GM12874 (cell line): ENCODE measurements at regions not wholly inside any gene's neighbourhood (a gene's known extent, or its start where the extent isn't known, plus 50 kb on each side); places are given as distances from the start of the nearest gene placed in this dataset.

Source experiments
- TF ChIP-seq, protein P1 (sequence below): IDR thresholded peaks from 2 replicates; pipeline ENCODE4 v1.5.1; 2011; ENCODE audit warnings: low read depth, mild to moderate bottlenecking, control low read depth, low read length, moderate library complexity; ENCODE audit not compliant: insufficient read depth

DNA sequence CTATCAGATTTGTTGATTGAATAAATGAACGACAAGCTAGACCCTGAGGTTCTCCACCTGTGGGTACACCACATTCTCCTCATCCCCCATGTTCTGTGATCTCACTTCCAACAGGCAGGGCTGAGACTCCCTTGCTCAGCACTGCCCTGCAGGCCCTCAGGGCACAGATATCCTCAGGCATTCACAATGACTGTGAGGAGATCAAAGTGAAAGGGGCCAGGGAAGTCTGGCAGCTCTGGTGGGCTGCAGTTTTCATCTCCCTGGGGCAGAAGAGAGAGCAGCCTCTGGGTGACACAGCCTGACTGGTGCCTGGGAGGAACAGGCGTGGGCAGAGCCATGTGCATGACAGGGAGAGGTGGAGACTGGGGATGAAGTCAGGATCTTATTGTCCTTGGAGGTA lies 142.4 kb upstream of the C9orf72 start:
- TF ChIP-seq, protein P1, sequence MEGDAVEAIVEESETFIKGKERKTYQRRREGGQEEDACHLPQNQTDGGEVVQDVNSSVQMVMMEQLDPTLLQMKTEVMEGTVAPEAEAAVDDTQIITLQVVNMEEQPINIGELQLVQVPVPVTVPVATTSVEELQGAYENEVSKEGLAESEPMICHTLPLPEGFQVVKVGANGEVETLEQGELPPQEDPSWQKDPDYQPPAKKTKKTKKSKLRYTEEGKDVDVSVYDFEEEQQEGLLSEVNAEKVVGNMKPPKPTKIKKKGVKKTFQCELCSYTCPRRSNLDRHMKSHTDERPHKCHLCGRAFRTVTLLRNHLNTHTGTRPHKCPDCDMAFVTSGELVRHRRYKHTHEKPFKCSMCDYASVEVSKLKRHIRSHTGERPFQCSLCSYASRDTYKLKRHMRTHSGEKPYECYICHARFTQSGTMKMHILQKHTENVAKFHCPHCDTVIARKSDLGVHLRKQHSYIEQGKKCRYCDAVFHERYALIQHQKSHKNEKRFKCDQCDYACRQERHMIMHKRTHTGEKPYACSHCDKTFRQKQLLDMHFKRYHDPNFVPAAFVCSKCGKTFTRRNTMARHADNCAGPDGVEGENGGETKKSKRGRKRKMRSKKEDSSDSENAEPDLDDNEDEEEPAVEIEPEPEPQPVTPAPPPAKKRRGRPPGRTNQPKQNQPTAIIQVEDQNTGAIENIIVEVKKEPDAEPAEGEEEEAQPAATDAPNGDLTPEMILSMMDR = no peak

DNA sequence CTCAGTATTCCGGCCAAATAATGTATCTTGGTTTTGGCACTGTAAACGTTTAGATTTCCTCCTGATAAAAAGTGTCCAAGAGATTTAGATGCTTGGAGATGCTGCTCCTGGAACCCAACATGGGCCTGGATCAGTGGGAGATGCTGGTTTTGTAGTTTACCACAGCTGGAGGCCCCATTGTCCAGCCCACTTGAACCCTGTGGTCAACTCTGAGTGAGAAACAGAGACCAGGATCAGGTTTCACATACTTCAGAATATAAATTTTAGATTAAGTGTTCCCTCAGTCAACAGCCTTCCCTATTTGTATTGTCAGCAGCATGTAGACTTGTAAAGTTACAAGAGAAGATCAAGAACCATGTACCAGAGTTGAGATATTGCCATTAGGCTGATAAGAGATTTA lies 144.7 kb upstream of the C9orf72 start:
- TF ChIP-seq, protein P1 = no peak

DNA sequence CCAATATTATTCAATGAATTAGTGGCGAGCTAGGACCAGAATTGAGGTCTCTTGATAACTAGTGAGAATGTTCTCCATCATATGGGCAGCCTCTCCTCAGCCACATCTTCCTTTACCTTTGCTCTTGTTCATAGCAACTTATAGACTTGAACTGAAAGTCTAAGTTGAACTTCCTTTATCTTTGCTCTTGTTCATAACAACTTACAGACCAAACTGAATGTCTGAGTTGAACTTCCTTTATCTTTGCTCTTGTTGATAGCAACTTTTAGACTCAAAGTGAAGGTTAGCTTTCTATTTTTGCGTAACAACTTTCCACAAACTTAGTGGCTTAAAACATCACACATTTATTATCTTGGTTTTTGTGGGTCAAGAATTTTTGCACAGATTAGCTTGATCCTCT lies 146.4 kb upstream of the C9orf72 start:
- TF ChIP-seq, protein P1 = no peak

DNA sequence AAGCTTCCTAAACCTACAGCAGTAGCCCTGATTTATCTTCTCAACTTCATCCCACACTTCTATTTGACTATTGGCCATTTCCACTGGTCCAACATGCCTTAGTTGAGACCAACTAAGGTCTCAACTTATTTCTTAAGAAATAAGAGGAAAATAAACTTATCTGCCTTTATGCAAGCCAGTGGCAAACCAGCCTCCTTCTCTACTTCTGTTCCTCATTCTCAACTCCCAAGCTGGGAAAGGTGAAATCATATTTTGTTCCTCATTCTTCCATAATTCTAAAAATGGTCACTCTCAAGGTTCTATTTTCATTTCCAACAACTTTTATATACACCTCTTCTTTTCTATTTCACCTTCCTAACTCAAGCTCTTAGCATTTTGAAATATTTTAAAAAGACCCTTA lies 149.6 kb upstream of the C9orf72 start:
- TF ChIP-seq, protein P1 = no peak

DNA sequence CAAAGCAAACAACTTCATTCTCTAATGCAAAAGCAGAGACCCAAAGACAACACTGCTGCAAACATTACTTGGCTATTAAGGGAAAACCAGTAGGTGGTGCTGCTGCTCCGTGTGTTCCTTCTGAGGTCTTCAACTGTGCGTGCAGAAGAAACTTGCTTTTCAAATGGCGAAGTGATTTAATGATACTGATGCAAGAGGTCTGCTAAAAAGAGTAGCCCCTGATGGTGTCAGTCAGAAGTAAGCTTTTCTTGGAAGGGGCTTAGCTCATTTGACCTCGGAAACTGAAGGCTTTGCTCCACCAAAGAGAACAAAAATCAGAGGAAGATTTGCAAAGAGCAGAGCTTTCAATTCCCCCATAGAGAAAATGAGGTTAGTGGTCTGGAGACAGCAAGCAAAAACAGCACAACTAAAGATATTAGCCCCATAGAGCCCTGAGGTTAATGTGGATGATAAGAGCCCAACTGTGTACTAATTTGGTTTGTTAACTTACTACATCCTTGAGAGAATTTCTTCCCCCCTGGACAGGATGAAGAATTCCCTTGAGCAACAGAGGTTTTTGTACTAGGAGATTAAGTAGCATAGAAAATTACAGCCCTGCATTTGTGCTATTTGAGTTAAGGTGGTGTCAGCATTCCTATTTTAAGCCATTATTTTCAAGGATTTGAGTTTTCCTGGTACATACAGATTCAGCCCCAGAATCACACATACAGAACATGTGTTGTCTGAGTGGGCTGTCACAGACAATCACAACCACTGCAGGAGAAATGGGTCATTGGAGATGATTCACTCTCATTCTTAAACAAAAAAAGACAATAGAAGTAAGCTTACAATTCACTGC lies 153.2 kb upstream of the C9orf72 start:
- TF ChIP-seq, protein P1 = peak; percentile 74

DNA sequence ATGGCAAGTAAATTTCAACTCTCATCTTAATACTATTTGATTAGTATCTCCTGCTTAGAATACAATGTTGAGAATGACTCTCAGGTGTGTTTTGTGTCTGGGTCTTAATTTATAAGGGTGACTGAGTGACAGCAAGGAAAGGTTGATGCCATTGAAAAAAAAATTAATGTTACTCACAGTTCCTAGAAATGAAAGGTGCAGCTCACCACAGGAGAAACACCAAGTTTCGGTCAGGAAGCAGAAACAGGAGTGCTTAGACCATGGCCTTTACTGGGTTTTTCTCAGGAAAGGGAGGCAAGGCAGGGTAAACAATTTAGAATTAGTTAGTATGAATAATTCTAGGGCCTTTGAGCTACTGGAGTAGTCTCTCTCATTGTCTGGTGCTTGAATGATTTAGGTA lies 159.2 kb upstream of the C9orf72 start:
- TF ChIP-seq, protein P1 = no peak

DNA sequence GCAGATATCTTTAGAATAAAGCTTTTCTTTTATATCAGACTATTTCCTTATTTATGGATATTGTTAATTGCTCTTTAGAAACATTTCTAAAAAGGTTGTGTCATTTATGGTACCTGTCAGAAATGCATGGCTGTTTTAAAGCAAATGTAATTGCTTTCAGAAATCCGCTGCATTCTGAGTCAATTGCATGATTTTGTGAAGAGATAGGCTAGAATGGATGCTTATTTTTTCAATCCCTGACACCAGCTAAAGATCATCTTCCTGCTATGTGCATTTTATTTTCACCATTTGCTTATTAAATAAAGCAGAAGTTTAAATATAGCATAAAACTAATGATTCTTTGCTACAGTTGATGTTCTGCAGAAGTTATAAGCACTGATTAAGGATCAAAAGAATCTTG lies 170.2 kb upstream of the C9orf72 start:
- TF ChIP-seq, protein P1 = no peak

DNA sequence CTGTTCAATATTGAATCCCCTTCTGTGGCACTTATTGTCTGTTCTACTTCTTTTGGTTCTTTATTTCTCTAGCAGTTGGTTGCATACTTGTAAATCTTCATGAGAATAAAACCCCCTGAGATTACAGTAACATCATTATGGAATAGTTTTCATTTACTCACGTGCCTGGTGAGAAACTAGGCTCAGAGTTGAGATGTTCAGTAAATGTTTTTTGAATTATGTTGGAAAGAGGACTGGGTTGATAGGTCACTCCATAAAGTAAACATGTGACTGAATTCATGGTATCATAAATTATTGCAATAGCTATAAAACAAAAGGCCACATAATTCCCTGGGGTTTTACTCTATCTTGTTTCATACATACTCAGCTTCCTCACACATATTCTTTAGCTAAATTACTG lies 174.2 kb upstream of the C9orf72 start:
- TF ChIP-seq, protein P1 = no peak
